ENCODE measurements at regions not wholly inside any gene's neighbourhood (a gene's known extent, or its start where the extent isn't known, plus 50 kb on each side); places are given as distances from the start of the nearest gene placed in this dataset.
"Not testable (repeated sequence)": the region's sequence is repeated elsewhere in the genome, so short reads cannot be mapped to it uniquely, and the experiment has no call there.

DNA sequence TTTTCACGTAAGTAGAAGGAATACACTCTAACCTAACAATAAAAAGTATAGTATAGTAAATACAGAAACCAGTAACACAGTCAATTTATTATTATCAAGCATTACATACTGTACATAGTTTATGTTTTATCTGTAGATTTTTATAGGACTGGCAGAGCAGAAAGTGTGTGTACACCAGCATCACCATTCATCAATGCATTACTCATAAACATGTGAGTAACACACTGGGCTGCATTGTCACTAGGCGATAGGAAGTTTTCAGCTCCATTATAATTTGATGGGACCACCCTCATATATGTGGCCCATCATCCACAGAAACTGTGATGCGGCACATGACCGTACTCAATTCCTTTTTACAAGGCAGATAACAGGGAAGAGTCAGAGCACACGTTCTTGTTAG lies 137.8 kb upstream of the RBPJ start:
- DNase-seq = no peak

DNA sequence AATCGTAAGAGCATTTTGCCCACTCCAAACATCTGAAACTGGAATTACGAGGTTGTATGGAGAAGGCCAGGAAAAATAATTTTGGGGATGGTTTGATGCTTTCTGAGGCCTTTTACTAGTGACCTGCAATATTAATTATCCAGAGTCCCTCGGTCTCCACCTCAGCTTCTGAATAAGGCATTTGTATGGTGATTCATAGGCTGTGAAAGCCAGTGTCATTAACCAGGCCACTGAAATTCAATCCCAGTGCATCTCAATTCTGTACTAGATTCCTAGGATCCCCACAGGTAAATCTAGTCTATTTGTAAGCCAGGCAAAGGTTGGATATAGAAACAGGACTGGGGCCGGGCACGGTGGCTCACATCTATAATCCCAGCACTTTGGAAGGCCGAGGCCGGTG lies 135.4 kb upstream of the RBPJ start:
- DNase-seq = no peak

DNA sequence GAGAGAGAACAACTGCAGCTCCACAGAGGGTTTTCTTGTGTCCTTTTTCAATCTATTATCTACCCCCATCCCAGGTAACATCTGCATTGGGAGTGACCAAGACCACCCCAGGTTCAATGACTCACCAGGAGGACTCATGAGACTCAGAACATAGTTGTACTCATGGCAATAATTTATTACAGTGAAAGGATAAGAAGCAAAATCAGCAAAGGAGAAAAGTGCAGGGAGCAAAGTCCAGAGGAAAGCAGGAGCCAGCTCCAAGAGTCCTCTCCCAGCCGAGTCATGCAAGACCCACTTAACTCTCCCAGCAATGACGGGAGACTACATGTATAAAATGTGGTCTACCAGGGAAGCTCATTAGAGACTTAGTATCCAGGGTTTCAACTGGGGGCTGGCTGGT lies 129.5 kb upstream of the RBPJ start:
- DNase-seq = no peak

GRCh38 chr4:26192899-26193869 lies 127.6 kb upstream of the RBPJ start:
- no peak for DNase-seq

- no peak for DNase-seq
These were observed 126.0 kb upstream of the RBPJ start for GRCh38 chr4:26194764-26195163.

DNA sequence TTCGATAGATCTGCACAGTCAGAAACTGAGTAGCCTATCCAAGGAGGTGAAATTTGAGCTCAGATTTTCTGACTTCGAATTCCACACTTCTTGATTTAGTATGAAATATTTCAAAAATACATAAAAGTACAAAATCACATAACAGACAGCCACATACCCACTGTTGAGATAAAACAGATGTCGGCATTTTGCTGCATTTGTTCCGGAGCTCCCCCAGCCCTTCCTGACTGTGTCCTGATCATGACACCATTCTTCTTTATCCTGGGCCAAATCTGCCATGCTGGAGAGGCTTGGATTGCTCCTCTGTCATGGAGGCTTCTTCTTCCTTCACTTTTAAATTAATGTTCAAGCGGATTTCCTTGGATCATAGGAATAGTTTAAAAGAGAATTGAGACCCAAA lies 124.2 kb upstream of the RBPJ start:
- DNase-seq = no peak

DNA sequence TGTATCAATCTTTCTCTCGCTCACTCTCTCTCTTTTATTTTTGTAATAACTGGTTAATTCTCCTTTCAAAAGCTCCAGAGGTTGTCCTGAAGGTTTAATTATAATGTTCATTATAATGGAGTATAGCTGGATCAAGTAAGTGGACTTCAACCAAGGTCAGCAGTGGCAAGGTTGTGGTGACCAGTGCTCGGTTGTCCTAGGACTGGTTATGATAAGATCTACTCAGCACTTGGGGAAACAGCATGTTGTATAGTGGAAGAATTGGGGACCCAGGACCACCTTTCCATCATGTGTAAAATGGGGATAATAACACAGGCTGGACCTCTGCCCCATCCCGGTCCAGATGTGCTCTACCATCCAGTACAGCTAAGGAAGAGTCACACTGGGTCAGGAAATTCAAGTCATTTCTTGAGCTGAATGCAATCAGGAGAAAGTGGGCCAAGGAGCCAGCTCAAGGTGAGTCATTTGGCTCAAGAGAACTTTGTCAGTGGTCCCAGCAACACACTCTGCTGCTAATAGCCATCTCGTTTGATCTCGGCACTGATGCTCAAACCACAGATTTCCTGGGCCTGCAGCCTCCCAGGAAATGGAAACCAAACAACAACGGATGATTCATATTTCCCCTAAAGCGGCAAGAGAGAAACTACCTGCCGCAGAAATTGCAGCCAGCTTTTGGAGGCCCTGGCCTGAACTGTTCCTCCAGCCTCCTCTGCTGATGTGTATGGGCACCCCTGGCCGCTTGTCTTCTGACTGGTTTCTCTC lies 123.6 kb upstream of the RBPJ start:
- no peak for DNase-seq

GRCh38 chr4:26198931-26199330 lies 121.9 kb upstream of the RBPJ start:
- DNase-seq = not testable (repeated sequence)

GRCh38 chr4:26199596-26199995 lies 121.2 kb upstream of the RBPJ start:
- no peak for DNase-seq

GRCh38 chr4:26201120-26201519 lies 119.7 kb upstream of the RBPJ start:
- DNase-seq = no peak

DNA sequence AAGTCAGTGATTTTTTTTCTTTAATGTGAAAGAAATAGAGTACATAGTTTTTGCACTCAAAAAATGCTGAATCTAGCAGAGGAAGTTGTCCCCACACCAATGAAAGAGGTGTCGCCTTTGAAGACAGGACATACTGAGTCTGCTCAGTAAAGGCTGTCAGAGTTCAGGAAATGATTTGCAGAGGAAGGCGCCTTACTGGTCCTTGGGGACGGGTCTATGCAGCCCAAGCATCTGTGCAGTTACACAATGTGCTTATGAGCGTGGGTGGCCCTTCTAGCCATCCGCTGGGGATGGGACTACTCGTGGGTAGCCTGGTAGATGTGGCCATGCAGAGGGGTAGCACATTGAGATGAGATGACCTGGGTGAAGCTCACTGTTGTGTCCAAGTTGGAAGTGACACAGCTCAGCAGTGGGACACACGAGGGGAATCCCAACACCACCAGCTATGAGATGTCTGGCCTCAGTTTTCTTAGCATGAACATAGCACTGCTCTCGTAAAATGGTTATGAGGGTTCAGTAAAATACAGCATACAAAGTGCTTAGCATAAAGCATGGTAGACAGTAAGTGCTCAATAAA lies 116.5 kb upstream of the RBPJ start:
- no peak for DNase-seq

- peak; percentile 51 for DNase-seq
These were observed 115.9 kb upstream of the RBPJ start for GRCh38 chr4:26204911-26205370.

DNA sequence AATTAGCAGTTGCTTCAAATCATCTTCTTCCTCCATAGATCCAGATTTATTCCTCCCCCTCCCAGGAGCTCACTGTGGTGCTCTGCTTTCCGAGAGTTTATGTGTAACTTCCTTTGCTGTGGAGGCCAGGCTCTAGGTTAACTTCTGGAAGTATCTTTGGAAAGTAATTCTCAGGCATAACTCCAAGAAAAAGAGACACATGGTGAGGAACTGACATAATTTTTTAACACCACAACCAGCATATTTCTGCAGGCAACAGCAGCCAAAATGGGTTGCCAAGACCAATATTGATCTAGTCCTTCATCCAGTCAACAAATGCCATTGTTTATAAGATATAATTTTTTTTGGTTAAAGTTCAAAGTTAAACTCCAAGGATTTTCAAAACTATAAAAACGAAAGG lies 114.5 kb upstream of the RBPJ start:
- peak; percentile 3 for DNase-seq

- peak; percentile 77 for DNase-seq
These were observed 113.8 kb upstream of the RBPJ start for GRCh38 chr4:26206999-26207398.

- no peak for DNase-seq
These were observed 113.2 kb upstream of the RBPJ start for GRCh38 chr4:26207631-26208030.

- no peak for DNase-seq
These were observed 112.4 kb upstream of the RBPJ start for GRCh38 chr4:26208237-26208994.

GRCh38 chr4:26209378-26209777 lies 111.4 kb upstream of the RBPJ start:
- DNase-seq = not testable (repeated sequence)

DNA sequence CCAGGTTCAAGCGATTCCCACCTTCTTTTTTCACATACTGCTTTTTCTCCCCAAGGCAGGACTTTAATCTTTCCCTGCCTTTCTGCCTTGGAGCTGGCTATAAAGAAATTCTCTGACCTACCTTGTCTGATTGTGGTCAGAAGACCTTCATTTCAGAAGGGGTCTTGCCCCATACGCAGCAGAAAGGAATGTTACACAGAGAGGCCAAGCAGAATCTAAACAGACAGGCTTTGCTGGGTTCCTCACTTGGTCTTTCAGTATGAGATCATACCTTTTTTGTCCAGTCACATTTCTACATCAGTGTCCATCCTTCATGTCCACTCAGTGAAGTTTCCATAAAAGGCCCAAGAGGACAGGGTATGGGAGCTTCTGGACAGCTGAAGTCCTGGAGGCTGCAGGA lies 108.3 kb upstream of the RBPJ start:
- no peak for DNase-seq

DNA sequence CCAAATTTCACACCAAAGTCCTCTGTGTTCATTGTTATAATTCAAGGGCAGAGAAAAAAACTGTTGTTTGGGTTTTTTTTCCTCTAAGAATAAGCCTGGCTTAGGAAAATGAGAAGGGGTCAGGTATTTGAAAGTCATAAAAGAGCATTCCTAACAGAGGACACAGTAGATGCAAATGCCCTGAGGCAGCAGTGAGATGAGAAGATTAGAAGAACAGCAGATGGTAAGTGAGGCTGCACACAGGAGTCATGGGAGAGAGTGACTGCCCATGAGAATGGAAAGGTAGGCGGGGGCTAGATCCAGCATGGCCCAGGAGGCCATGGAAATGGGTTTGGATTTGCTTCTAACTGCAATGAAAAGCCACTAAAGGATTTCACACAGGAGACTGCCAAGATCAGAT lies 107.5 kb upstream of the RBPJ start:
- no peak for DNase-seq

GRCh38 chr4:26214994-26215393 lies 105.8 kb upstream of the RBPJ start:
- no peak for DNase-seq

DNA sequence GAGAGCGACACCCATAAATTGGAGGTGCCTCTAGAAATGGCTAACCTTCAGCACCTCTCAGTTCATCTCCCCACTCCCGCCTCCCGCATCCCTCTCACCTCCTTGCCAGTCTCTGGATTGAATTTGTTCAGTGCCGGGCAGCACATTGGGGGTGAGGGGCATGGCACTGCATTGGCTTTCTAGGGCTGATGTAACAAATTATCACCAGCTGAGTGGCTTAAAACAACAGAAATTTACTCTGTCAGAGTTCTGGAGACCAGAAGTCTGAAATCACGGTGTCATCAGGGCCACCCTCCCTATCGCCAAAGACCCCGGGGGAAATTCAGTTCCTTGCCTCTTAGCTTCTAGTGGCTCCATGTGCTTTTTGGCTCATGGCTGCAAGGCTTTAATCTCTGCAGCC lies 105.1 kb upstream of the RBPJ start:
- DNase-seq = no peak

GRCh38 chr4:26217481-26217880 lies 103.3 kb upstream of the RBPJ start:
- no peak for DNase-seq
